ENCODE measurements at regions not wholly inside any gene's neighbourhood (a gene's known extent, or its start where the extent isn't known, plus 50 kb on each side); places are given as distances from the start of the nearest gene placed in this dataset.
"Not testable (repeated sequence)": the region's sequence is repeated elsewhere in the genome, so short reads cannot be mapped to it uniquely, and the experiment has no call there.

- H3K4me3 ChIP-seq (ENCODE audit: low read length) = no peak overlapping the region
- no peak for DNase-seq (ENCODE audit: low read depth)
- no peak for TF ChIP-seq CTCF (conservative IDR thresholded peaks at IDR 0.05; ENCODE audit: low read length)
Observed at GRCh38 chr10:61197057-61197456, 253.1 kb upstream of the RHOBTB1 start.

GRCh38 chr10:61195211-61195610 lies 251.2 kb upstream of the RHOBTB1 start:
- TF ChIP-seq CTCF (conservative IDR thresholded peaks at IDR 0.05; ENCODE audit: low read length) = no peak
- no peak for DNase-seq (ENCODE audit: low read depth)
- no peak overlapping the region for H3K4me3 ChIP-seq (ENCODE audit: low read length)

GRCh38 chr10:61192589-61192988 lies 248.6 kb upstream of the RHOBTB1 start:
- H3K4me3 ChIP-seq (ENCODE audit: low read length); DNase-seq (ENCODE audit: low read depth): not testable (repeated sequence)

- TF ChIP-seq CTCF (conservative IDR thresholded peaks at IDR 0.05; ENCODE audit: low read length) = no peak
Observed at GRCh38 chr10:61192042-61192441, 248.1 kb upstream of the RHOBTB1 start.

GRCh38 chr10:61189912-61190311 lies 245.9 kb upstream of the RHOBTB1 start:
- DNase-seq (ENCODE audit: low read depth) = no peak
- no peak overlapping the region for H3K4me3 ChIP-seq (ENCODE audit: low read length)
- no peak for TF ChIP-seq CTCF (conservative IDR thresholded peaks at IDR 0.05; ENCODE audit: low read length)

More at GRCh38 chr10:61192042-61192441, 248.1 kb upstream of the RHOBTB1 start:
- no peak overlapping the region for H3K4me3 ChIP-seq (ENCODE audit: low read length)
- DNase-seq (ENCODE audit: low read depth) = no peak

GRCh38 chr10:61188691-61189090 lies 244.7 kb upstream of the RHOBTB1 start:
- no peak overlapping the region for H3K4me3 ChIP-seq (ENCODE audit: low read length)
- no peak for DNase-seq (ENCODE audit: low read depth)
- no peak for TF ChIP-seq CTCF (conservative IDR thresholded peaks at IDR 0.05; ENCODE audit: low read length)

GRCh38 chr10:61188101-61188500 lies 244.1 kb upstream of the RHOBTB1 start:
- no peak for TF ChIP-seq CTCF (conservative IDR thresholded peaks at IDR 0.05; ENCODE audit: low read length)
- no peak overlapping the region for H3K4me3 ChIP-seq (ENCODE audit: low read length)
- DNase-seq (ENCODE audit: low read depth) = no peak

GRCh38 chr10:61187601-61188000 lies 243.6 kb upstream of the RHOBTB1 start:
- TF ChIP-seq CTCF (conservative IDR thresholded peaks at IDR 0.05; ENCODE audit: low read length) = no peak
- DNase-seq (ENCODE audit: low read depth) = no peak
- H3K4me3 ChIP-seq (ENCODE audit: low read length) = no peak overlapping the region

Measured in AG10803 (cell line).